NCI-H2107 (cell line): ENCODE measurements at regions not wholly inside any gene's neighbourhood (a gene's known extent, or its start where the extent isn't known, plus 50 kb on each side); places are given as distances from the start of the nearest gene placed in this dataset.

ENCODE experiments used
- DNase-seq: peaks from one replicate; lab custom pipeline; 2025; lab: John Stamatoyannopoulos, UW

DNA sequence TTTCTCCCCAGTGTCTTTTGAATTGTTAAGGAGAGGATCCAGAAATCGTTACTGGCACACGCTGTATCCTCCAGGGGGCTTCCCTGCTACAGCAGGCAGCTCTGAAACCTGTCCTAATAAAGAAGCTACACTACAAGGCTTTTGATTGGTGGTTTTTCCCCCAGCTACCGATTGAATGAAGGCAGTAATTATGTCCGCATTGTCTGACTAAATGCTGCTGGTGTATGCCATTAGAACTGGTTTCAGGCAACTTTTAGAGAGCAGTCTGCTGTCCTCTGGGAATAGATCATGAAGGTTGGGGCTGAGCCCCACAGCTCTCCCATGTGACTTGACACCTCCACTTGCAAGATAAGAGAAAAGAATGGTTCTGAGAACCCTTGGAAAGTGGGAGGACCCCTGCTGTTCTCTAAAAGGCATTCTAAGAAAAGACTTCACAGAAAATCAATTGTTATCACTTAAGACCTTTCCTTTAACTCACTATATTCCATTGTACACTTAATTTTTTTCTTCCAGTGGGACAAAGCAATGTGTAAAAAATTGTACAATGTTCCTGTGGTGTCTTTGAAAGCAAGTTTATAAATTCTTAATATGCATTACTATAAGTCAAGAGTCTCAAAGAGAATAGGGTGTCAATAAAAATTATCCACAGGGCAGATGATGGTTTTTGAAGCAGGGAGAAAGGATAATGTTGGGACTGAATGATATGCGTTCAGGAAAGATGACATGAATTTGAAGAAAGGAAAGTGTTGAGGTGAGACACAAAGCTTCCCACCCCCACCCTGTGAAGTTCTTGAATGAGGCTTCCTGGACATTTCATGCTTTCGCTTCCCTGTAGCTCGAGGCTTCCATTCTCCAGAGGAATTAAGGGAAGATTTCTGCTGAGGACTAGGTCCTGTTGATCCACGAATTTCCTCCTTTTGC, 53.0 kb upstream of the DAZL start:
- peak; percentile 36 for DNase-seq

DNA sequence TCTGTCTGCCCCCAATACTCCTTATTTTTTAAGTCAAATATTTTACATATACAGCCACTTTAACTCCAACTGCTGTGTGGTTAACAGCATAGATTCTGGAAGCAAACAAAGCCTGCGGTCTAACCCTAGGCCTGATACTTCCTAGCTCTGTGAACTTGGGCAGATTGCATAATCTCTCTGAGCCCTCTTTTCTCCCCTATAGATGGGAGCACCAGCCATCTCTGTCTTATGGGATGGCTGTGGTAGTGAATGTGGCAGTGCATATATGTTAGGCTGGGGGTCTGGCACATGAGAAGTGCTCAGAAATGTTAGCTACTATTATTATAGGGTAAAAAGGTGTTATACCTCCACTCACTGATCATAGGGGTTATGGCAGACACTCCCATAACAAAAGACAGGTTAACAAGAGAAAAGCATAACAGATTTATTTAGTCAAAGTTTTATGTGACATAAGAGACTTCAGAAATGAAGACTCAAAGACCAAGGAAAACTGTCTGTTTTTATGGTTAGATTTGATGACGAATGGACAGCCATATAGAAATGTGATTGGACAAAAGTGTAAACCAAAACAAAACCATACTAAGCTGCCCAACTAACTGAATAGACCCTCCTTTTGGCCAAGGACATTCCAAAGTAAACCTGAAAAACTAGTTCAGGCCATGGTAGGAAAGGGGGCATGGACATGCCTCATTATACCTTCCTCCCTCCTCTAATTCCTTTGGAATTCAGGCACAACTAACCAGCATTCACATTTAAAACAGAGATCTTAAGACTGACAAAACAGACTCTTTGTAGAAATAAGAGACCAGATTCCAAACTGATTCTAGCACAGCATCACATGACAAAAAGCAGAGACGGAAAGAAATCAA, 53.9 kb upstream of the DAZL start:
- no peak for DNase-seq

DNA sequence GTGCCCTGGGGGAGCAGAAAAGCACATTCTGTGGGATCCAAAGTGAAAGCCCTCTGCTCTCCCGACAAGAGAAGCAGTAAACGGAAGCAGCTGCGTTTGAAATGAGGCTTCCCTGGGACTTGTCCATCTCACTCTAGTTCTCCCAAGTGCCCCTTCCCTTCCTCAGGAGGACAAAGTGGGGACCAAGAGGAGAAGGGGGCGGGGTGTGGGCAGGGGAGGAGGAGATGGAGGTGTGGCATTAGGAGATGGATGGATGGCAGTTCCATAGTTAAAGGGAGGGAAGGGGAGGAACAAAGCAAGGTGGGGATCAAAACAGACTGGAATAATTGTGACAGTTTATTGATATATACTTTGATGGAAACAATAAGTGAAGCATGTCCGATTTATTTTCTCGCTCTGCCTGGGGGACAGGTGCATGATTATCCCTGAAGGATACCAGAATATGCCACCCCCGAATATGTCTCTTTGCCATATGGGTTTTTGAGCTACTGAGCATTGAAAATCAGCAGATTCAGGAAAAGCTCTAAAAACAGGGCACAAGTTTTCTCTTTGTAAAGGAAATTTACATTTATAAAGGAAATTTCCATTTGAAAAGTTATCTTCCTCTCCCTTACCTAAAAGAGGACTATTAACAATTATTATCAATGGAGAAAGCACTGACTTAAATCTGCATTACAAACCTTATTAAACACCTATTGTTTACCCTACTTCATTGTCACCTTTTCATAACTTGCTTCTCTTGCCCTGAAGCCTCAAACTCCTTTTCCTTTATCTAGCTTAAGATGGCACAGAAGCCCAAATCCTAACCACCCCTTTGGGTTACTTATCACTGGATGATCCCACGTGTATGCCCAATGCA, 58.9 kb upstream of the DAZL start:
- no peak for DNase-seq

DNA sequence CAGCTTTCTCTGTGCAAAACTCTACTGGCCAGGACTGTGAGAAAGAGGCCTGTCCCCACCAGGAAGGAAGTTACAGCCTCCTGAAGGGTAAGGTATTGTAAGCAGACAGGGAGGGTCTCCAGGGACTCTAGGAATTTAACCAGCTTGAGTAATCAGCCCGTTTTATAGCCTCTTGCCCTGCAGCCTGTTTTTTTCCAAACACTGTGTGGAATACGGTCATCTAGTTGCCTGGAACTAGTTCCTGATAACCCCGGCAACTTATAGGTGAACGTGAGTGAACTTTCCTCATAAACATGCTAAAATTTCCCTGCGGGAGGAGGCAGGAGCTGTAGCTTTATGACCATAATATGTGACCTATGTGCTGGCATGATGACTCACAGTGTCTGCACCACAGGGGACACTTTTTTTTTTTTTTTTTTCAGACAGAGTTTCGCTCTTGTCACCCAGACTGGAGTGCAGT, 60.1 kb upstream of the DAZL start:
- no peak for DNase-seq

DNA sequence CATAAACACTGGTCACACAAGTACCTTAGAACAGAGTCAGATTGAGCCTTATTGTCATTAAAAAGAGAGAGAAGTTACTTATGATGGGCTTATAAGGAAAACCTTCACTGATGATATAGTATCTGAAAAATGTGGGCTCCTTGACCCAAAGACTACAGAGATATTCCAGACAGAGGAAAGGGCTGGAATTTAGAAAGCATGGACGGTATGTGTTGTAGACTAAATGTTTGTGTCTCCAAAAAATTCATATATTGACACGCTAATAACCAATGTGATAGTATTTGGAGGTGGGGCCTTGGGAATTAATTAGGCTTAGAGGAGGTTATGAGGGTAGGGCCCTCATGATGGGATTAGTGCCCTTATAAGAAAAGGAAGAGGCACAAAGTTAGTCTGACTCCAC, 61.0 kb upstream of the DAZL start:
- DNase-seq = no peak

DNA sequence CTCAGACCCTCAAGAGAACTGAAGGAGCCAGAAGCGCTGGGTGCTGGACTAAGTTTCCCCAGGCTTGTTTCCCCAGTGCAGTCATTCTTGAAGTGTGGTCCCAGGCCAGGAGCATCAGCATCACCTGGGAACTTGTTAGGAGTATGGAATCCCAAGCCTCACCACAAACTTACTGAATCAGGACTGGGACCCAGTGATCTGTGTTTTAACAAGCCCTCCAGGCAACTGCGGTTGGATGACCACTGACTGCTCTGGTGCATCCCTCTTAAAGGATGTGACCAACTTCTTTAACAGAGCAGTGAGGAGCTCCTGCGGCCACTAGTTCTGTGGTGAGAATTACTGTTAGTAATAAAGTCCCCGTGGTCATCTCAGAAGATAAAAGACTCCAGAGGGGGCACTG, 62.4 kb upstream of the DAZL start:
- DNase-seq = no peak

DNA sequence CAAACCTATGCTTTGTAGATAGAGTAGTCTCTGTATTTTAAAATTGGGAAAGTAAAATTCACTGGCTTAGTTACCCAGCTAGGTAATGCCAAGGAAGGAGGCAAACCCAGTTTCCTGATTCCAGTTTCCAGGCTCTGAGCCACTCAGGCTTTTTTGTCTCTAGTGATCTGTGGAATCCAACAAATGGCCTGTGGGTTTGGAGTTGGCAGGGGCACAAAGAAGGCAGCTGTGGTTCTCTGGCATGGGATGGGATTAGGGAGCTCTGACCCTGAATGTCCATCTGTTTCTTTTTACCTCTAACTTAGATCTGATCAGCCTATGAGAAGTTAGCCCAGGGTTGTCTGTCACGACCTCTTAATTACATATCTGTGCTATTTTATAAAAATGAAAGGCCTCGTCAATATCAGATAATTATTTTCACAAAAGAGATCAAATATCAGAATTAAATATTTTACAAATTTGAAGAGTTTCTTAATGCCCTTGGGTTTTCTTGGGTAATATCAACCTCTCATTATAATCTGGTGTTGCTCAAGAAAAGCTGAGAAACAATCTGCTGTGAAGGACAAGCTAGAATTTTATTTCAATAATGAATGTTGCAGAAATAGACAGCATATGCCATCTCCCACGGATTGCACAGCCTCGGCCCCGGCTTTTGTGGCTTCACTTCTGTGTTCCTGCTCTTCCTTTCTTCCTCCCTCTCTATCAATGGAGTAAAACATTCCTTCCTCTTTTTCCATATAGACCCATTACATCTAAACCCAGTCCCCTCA, 63.7 kb upstream of the DAZL start:
- no peak for DNase-seq

DNA sequence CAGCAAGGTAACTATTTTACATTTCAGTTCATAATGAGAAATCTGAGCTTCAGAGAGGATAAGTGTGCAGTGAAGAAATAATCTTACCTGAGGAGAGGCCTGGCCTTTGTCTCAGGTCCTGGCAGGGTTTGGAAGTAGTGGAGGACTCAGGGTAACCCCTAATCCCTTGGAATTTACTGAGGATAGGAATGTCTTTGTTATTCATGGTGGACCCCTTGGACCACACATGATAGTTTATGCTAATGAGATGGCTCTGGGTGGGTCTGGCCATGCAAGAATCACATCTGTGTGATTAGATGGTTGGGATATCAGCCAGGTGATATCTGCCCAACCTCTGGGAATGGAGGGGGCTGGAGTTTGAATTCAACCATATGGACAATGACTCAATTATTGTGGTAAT, 65.0 kb upstream of the DAZL start:
- DNase-seq = no peak

DNA sequence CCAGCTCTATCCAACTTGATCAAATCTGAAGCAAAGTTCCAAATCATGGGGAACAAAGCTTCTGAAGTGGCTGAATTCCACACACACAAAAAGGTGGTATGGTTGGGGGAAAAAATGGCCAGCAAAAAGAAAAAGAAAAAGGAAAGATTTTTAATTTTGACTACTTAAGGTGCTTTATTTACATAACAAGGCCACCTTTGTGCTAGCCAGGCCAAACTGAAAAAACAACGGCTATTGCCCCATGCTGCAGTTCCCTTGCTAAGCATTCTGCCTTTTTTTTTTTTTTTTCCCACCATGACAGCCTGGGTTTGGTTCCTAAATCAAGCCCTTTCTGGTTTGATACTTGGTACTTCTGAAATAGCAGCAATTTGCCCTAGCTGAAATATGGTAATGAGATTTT, 66.5 kb upstream of the DAZL start:
- DNase-seq = no peak

DNA sequence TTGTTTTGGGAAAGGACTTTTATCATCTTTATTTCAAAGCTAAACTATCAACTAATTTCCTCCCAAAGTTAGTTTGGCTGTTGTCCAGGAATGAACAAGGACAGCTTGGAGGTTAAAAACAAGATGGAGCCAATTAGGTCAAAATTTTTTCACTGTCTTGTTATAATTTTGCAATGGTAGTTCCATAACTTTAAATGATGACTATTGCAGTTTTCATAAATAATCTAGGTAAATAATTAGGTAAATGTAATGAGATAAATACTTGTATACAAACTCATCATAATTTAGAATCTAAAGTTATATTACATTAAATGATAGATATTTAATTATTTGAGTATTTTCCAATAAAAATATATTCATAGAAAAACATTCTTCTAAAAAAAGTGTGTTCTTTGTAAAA, 68.3 kb upstream of the DAZL start:
- DNase-seq = no peak

DNA sequence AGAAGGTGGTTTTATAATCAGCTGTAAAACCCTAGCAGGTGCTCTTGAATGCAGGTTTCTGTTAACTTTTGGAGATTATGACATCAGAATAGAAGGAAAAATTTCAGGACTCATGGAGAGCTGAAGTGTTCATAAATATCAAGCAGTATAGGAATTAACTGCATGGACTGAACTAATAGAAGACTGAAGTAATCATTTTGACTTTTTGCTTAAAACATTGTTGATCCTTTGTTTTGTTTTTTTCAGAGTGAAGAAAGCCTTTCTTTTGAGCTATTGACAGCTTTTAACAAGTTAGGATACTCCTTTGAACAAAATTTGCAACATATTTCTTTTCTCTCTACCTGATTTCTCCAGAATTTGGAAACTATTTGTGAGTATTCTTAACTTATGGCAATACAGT, 70.6 kb upstream of the DAZL start:
- no peak for DNase-seq

DNA sequence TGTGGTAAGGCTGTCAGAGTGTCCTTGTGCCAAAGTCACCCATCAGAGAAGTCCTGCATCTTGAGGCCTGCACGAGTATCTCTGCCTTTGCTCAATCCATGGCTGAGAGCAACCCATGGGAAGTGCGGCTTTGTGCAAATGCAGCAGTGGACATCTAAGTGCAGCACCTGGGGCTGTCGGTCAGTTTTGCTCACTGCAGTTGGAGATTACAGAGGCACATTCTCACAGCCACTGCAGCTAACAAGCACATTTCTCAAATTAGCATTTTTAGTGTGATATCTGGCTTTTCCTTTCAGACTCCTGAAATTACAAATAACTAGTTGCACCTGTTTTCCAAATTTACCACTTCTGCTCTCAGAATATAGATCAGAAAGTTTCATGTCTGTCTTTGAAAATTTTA, 81.5 kb upstream of the DAZL start:
- DNase-seq = no peak

DNA sequence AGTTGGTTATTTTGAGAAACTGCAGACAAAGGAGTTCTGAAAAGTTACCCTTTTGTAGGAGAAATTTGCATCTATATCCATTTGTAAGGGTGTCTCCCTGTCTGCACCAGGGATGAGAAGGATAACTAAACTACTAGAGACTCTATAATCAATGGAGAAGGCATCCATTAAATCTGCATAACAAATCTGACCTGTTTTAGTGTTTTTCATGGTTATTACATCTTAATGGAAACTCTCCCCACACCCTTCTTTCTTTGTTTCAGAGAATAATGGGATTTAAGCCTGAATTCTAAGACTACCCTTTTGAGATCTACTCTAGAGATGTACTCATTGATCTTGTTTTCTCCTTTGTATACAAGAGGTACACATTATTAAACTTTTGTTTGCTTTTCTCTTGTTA, 82.0 kb upstream of the DAZL start:
- DNase-seq = no peak

DNA sequence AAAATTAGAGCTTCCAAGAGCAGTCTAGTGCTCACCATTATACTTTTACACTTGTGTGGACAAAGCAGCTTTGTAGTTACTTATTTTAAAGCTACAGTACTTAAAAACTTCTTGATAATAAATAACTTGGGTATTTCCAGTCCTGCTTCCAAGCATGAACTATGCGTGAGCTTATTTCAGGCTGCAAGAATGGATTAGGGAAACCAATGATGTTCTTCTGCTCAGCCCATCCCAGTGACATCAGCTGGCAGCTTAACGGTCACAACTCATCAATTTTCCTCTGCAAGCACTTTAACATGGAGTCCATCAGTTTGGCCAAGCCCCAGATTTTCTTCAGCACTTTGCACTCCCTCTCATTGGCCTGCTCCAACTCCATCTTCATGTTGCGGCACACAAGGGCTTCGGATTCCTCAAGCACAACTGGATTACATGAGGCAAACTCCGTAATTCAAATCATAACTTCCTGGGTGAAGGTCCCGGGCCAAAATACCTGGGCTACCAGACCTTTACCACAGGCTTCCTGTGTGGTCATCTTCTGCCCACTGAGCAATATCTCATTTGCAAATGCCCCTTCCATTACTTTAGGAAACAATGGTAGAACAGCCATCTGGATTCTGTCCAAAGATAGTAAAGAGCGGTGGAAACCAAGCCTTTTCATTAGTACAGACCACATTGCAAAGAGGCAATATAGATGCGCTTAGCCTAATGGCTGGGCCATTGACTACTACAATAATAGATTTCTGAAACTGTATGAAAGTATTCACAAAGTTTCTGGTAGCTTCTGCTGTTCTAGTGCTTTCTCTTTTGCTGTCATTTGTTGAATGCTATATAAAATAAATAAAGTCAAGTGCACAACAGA, 87.5 kb upstream of the DAZL start:
- no peak for DNase-seq

DNA sequence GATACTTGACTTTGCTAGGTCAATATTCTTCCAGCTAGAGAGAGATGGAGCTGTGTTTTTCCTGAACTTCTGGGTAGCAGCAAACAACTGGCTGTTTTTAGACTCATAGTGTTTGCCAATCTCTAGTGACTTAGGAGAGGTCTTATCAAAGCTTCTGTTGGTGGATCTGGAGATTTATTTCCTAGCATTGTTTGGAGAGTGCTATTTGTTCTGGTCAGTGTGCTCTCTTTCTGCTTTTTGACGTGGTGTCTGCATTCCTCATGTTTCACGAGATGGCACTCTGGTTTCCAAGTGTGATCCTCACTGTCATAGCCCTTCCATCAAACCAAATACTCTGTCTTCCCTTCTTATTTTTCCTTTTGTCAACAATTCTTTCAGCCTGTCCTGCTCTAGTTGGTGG, 88.6 kb upstream of the DAZL start:
- DNase-seq = no peak

DNA sequence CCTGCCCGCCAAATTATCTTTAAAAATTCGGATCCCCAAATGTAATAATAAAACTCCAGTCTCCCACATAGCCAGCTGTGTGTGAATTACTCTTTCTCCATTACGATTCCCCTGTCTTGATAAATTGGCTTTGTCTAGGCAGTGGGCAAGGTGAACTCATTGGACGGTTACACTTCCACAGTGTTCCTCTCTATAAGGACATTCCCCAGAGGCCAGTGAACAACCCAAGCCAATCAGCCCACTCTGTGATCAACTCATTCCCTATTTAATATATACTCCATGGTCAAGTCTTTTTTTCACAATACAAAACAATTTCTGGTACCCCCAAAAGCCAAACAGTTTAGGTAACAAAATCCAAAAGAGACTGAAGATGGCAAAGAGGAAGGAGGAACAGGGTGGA, 90.5 kb upstream of the DAZL start:
- DNase-seq = no peak

DNA sequence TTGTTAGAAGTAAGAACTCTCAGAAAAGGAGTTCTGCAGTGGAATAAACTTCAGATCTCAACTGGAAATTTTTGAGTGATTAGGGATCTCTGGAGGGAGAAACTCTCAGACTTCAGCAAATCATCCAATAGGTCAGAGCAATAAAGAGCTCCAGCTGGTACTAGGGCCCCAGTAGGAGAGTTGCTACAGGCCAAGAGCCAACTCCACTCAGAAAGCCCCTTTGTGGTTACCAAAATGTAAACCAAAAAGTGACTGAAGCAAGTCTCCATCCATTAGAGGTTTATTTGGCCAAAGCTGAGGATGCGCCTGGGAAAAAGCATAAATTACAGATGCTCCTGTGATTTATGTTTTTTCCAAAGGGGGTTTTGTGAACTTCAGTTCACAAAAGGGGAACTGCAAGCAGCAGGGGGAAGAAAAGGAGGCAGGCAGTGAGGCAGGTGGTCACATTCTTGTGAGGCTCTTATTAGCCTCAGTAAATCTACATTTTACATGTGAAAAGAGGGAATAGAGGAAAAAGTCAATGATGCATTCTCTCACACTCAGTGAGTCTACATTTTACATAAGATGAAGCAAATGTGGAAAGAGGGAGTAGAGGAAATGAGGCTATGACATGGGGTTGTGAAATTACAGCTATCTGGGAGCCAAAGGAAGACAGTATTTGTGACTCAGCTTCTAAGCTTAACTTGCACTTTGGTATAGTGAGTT, 92.4 kb upstream of the DAZL start:
- DNase-seq = no peak

DNA sequence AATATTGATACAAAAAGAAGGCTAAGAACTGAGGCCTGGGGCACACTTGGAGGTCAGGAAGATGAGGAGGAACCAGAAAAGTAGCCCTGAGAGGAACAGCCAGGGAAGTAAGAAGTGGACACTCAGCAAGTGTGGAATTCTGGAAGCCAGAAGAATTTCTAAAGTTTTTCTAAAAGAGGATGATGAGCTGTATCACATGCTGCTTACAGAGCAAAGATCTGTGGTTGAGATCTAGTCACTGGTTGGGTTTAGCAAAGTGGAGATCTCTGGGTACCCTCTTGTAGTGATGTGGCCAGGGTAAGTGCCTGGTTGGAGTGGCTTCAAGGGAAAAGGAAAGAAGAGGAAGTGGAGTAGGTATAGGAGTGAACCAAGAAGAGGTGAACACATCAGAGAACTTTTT, 95.4 kb upstream of the DAZL start:
- no peak for DNase-seq

DNA sequence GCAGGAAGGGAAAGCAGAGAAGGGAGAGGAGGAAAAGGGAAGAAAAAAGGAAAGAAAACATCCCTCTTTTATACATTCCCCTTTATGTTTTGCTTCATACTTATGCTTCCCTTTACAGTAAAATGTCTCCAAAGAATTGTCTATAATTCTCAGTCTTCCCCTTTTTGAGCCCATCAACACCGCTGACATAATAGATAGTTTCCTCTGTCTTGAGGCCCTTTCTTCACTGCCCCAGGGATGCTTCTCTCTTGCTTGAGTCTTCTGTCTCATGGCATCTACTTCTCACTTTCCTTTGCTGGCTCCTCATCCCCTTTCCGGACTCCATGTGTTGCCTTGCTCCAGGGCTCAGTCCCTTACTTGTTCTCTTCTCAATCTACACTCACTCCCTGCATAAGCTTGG, 99.7 kb upstream of the DAZL start:
- DNase-seq = no peak

DNA sequence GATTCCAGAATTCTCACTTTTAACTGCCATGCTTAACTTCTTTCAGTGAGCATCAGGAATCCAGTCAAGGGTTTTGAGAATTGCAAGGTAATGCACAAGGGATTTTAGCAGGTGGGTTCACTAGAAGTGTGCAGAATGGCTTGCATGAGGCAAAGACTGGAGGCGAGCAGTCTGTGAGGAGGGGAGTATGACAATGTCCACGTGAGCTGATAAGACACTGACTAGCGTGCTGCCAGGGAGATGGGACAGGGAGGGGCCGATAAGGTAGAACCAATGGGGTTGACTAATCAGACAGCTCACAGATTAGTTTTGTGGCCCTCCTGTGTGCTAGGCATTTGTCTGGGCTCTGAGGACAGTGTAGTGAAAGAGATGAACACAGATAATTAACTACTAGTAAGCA, 102.0 kb upstream of the DAZL start:
- DNase-seq = no peak
